ENCODE measurements at regions not wholly inside any gene's neighbourhood (a gene's known extent, or its start where the extent isn't known, plus 50 kb on each side); places are given as distances from the start of the nearest gene placed in this dataset.
"Not testable (repeated sequence)": the region's sequence is repeated elsewhere in the genome, so short reads cannot be mapped to it uniquely, and the experiment has no call there.

DNA sequence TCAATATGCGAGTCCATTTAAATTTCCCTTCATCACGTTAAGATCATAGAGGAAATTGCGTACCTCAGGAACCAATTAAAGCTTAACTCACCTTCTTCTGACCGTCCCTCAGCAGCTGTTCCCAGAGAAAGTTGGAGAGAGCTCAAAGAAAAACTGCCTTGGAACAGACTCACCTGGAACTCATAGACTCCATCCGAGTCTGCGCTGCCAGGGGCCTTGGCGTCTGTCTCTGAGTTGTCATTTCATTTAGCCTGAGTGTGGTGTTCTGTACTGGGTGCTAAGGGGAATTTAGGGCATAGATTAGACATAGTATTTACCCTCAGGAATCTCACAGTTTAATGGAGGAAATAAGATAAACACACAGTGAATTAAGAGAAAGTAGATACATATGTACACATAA, 892.7 kb downstream of the TLE1 start:
- no peak for DNase-seq

DNA sequence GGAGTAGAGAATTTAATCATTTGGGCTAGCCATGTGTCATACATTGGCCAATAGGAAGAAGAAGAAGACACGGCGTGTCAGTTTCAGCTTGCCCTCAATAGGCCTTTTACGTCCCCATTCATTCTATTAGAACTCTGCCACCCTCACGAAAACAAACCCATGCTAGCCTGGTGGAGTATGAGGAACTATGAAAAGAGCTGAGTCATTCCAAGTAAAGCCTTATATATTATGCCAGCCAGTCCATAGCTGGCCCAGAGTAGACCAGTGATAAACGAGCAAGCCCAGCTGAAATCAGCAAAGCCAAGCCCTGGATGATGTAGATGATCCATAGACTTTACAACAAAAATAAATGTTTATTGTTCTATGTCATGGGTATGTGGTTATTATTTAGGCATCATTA, 895.1 kb downstream of the TLE1 start:
- no peak for DNase-seq

DNA sequence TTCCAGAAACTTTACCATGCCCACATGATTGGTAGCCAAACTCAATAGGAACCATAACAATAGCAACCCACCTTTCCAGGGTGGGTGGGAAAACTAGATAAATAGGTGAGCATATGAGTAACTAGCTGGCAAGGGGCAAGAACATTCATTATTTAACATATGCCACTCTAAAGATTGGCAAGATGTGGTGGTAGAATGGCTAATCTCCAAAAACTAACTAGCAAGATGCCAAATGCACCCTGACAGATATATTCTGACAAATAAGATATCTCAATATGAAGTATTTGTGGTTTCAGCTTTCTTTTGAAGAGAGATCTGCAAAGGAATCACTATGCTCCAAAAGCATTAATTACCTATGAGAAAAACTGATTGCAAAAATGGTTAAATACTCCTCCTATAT, 895.6 kb downstream of the TLE1 start:
- no peak for DNase-seq

DNA sequence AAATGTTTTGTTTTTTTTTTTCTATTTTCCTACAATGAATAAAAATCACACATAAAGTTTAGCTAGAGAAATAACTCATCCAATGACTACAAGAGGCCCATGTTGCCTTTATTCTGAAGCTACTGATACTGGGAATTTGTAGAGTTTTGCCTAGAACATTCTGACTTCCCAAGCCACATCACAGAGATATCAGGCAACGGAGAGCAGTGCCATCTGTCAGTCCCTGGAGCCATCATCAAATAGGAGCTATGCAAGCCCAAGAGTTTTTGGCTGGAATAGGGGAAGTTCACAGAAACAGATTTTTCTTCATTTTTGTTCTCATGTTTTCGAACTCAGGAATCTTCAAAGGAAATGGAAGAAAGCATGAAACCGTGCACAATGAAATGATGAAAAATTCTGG, 896.6 kb downstream of the TLE1 start:
- DNase-seq: no peak

DNA sequence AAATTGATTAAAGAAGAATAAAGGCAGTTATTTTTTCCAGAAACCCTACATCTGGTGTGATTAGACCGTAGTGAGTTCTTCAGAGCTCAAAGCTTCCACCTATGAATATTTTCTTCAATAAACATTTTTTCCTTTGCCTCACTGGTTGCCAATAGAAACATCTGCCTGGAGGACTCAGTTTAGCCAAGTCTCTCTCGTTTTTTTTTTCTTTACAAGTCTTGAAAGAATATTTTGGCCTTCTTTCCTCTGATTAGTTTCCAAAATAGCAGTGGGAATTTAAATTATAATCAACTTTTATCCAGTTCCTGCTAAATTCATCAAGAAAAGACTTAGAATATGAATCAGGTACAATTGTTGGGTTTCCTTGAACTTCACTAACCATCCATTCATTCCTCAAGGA, 897.5 kb downstream of the TLE1 start:
- no peak for DNase-seq

DNA sequence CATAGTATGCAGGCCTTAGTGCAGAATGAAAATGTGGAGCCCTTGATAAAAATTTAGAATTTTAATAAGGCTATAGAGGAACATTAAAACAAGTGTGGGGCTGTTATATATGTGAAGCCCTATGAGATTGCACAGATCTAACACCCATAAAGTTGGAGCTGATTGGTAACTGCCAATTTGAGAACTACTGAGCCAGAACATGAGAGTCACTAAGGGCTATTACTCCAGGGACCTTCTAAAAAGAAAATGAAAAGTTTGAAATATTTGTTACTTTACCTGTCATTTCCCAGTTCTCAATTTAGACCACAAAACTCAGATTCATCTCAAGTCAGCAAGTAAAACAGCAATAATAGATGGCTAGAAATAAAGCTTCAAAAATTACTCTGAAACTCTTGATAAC, 898.6 kb downstream of the TLE1 start:
- no peak for DNase-seq

DNA sequence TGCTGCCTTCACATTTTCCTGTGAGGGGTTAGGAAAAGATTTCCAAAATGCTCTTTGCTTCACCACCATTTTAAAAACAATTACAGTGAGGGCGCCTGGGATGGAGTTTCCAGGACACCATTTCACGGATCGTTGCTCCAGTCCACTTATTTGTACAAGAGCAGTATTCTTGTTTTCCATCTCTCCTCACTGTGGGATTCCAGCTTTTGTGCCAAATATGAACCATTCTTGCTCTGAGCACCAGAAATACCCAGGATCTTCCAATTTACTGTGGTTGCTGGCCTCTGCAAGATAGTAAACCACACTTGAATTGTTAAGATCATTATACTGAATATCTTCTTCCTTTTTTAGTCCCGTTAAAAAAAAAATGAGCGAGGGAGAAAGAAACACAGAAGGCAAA, 899.5 kb downstream of the TLE1 start:
- DNase-seq: peak in 1 of 3 experiments; percentile 32

DNA sequence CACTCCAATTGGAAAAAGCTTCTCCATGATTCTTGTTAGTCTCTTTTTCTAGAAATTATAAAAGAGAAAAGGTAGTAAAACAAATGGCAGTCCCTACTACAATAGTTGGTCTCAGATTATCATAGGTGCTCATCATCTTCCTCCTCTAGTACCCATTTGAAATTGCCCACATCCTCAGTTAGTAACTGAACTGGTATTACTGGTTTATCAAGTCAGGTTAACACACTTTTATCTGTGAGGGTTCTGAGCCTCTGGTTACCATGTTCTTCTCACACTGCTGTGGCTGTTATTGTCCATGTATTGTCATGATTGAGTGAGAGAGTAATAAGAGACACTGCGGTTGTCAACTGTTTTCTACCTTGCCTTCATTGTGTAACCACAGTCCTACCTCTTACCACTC, 901.7 kb downstream of the TLE1 start:
- DNase-seq: no peak

DNA sequence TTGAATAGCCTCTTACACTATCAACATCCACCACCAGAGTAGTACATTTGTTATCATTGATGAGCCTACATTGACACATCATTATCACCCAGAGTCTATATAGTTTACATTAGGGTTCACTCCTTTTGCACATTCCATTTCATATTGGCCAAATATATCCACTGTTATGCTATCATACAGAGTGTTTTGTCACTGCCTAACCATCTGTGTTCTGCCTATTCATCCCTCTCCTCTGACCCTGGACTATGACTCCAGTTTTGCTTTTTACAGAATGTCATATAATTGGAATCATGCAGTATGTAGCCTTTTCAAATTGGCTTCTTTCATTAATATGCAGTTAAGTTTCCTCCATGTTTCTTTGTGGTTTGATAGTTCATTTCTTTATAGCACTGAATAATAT, 904.7 kb downstream of the TLE1 start:
- DNase-seq: no peak

DNA sequence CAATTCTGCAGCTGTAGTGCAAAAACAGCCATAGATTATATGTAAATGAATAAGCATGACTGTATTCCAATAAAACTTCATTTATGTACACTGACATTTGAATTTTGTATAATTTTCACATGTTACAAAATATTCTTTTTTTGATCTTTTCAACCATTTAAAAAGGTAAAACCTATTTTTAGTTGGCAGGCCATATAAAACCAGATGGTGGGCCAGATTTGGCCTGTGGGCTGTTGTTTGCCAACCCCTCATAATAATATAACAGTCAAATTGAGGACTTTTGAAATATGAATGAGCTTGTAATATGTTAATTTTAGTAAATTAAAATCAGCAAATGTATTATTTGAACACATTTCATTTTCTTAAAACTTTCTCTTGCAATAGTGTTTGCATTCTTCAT, 913.4 kb downstream of the TLE1 start:
- no peak for DNase-seq

DNA sequence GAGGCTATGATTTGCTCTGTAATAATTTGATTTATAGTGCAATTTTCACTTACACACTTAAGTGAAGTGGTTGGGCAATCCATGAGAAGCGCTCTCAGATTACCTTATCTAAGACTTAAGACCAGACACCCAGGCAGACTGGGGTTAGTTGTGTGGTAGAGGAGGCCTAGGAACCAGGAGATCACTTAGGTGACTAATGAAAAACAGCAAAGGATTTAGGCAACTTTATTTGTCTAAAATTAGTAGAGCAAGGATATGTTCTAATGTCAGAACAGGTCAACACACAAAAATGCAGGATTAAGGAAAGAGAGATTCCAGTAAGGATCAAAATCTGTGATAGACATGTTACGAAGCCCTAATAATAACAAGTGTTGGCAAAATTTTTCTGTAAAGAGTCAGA, 913.8 kb downstream of the TLE1 start:
- DNase-seq: peak in 2 of 3 experiments; percentile 40 to 66

DNA sequence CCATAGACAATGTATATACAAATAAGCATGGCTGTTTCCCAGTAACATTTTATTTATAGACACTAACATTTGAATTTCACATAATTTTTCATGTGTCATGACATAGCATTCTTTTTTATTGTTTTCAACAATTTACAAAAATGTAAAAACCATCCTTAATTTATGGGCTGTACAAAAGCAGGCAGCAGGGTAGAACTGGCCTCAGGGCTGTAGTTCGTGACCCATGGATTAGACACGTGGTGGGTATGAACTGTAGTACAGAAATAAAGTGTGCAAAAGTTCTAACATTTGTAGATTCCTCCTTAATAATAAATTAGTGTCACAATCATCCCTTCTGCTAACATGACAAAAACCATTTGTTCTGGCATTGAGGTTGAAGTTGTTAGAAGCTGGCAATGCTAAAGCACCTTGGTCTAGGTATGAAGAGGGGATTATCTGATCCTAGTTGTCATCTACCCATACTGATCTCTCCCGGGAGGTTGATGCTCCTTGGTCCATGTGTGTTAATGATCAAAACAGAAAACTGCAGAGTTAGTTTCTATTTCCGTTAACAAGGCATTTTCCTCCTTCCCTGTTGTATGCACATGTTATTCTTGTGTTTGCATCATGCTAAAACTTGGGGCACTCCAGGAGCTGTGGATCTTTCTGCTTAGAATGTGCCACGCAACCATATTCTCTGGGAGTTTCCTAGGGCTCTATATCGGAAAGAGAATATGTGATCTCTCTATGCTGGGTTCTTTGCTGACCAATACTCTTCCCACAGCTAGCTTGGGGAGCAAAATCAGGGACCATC, 917.6 kb downstream of the TLE1 start:
- no peak for DNase-seq

DNA sequence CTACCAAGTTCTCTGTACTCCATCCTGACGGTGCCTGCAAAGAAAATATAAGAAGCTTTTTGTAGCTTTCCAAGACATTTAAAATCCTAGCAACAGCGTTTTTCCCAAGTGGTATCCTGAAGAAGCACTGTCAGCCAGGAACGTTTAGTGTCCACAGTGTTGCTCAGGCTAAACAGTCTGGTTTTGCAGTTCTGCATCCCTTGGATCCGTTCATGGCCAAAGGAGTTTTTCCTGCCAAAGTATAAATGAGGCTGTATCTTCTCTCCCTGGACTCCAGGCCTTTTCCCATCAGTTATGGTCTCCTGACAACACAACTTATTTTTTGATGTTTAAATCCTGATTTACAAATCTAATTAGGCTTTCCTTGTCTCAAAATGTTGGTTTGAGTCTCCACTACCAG, 925.8 kb downstream of the TLE1 start:
- DNase-seq: no peak

DNA sequence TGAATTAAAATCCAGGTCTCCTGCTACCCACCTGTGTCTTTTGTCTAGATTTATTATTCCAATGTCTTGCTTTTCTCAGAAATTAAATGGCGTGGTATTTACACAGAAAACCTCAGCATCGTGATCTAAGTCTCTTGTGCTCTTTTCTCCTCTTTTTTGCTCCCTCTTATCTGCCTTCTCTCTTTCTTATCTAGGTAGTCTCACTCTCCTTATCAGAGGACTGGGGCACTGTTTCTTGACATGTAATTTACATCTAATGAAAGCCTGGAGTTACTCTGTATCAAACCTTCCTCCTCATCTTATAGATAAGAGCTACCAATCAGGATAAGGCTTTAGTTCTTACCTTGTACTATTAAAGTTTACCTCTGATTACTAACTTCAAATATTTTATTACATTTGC, 933.8 kb downstream of the TLE1 start:
- no peak for DNase-seq

DNA sequence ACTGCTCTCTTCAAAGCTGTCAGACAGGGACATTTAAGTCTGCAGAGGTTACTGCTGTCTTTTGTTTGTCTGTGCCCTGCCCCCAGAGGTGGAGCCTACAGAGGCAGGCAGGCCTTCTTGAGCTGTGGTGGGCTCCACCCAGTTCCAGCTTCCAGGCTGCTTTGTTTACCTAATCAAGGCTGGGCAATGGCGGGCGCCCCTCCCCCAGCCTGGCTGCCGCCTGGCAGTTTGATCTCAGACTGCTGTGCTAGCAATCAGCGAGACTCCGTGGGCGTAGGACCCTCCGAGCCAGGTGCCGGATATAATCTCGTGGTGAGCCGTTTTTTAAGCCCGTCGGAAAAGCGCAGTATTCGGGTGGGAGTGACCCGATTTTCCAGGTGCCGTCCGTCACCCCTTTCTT, 942.3 kb downstream of the TLE1 start:
- not testable (repeated sequence) for DNase-seq

DNA sequence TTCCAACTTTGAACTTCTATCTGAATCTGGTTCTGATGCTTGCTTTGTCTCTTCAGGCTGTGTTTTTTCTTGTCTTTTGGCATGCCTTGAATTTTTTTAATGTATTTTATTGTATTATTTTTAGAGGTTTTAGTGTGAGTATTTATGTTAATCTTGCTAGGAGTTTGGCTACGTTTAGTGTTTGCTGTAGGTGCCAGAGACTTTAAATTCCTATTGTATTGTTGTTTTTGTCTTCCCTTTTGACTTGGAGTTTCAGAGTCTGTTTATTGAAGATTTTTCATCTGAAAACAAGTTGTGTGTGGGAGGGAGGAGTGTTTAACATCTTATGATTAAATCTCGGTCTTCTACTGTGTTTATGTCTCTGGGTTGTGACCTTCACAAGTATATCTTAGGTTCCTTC, 956.8 kb downstream of the TLE1 start:
- DNase-seq: no peak

DNA sequence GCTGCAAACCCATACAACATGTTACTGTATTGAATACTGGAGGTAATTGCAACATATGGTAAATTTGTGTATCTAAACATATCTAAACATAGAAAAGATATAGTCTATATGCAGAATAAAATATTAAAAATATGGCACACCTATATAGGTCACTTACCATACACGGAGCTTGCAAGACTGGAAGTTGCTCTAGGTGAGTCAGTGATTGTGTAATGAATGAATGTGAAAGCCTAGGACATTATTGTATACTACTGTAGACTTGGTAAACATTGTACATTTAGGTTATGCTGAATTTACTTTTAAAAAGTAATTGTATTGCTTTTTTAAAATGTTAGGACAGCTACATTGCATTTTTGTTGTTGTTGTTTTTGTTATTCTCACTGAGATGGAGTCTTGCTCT, 968.8 kb downstream of the TLE1 start:
- DNase-seq: no peak

DNA sequence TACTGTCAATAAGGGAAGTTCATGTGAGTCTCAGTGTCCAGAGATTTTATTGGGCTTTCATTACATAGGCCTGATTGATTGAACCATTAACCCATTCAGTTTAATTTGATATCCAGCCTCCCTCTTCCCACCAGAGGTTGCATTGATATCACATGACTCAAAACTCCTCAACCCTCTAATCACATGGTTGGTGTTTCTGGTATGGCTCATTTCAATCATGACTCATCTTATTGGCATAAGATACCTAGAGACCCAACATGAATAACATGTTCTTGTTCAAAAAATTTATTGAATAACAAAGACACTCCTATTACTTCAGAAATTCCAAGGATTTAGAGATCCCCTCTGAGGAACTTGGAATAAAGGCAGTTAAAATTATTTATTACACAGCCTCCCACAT, 982.2 kb downstream of the TLE1 start:
- DNase-seq: no peak

DNA sequence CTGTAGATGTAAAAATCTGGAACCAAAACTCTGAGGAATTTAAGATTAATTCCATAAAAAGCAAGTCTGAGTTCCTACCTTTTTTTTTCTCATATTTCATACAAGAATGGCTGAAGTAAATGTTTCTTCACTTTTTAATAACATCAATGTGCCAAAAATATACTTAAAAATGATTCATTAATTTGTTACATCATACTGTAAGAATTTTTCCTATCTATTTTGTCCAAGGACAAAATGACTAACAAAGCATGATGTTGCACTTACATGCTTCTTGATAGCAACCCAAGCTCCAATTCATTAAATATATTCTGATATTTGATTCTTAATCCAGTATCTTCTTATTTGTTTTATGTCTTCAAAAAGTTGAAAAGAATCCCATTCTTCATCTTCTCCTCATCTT, 988.3 kb downstream of the TLE1 start:
- DNase-seq: no peak

DNA sequence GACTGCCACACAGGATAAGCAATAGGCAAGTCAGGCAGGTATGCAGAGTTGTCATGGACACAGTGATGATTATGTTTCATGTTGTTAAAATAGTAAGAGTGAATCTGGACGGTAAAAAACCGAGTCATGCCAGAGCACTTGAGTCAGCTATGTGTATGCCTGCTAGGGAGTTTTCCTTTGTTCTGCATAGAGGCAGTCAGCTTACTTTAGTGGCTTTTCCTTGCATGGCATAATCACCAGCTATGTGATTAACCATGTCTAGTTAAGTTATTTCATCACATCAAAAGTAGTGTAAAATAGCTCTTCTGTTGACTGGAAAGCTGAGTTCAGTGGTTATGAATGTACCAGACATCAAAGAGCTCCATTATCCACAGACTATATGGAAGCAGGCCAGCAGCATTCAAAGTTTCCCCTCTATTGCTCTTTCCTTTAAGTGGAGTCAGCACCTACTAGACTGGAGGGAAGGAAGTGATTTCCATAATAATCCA, 989.8 kb downstream of the TLE1 start:
- no peak for DNase-seq

DNA sequence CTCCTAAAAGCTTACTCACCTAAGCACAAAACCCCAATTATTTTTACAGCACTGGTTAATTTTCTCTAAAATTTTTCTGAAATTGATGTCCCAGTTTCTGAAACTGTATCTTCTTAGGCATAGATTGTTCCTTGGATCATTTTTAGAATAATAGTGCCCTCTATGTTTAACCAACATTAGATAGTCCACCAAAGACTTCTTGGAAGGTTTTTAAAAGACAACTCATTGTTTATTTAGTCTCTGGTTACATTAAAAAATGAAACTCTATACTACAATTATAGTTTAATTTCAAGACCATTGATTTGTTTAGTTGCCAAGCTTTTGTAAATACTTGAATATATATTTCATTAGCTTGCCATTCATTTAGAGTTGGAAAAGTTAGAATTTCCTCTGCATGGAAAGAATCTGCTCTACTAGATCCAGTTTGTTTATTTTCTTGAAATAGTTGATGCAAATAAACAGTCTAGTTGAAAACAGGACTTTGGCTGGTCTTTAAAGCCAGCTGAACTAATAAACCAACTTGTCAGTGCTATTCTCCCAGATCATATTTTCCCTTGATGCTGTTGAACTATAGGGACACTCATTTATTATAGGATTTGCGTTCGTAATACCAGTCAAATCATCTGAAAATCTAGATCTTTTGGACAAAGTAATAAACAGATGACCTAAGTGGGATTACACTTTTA, 990.5 kb downstream of the TLE1 start:
- no peak for DNase-seq

DNA sequence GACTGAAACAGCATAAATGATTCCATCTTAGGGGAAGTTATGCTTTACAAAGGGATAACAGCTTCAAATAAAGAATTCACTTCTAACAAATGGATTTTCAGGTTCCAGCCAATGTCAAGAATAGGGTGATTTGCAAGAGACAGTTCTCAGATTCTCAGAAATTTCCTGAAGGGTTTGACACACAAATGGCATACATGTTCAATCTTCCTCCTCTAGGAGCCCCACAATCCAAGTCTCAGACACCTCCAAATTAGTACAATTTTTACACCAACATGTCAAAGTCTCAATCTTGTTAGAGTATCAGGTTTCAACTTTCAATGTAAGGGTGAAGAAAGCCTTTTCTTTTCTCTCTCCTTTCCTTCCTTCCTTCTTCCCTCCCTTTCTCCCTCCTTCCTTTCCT, 996.6 kb downstream of the TLE1 start:
- no peak for DNase-seq

DNA sequence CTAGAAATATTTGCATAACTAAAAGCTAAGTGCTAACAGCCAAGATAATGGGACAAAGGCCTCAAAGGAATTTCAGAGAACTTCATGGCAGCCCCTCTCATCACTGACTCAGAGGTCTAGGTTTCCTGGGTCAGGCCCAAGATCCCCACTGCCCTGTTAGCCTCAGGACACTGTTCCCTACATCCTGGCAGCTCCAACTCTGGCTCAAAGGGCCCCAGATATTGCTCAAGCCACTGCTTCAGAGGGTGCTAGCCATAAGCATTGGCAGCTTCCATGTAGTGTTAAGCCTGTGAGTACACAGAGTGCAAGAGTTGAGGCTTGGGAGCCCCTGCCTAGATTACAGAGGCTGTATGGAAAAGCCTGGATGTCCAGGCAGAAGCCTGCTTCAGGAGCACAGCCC, 998.1 kb downstream of the TLE1 start:
- no peak for DNase-seq

DNA sequence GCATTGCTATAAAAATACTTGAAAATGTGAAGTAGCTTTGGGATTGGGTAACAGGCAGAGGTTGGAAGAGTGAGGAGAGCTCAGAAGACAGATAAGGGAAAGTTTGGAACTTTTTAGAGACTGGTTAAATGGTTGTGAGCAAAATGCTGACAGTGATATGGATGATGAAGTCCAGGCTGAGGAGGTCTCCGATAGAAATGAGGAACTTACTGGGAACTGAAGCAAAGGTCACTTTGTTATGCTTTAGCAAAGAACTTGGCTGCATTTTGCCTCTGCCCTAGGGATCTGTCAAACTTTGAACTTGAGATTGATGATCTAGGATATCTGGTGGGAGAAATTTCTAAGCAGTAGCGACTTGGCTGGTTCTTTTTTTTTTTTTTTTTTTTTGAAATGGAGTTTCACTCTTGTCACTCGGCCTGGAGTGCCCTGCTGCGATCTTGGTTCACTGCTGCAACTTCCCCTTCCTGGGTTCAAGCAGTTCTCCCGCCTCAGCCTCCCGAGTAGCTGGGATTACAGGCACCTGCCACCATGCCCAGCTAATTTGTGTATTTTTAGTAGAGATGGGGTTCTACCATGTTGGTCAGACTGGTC, 998.9 kb downstream of the TLE1 start:
- no peak for DNase-seq
